ENCODE measurements at regions not wholly inside any gene's neighbourhood (a gene's known extent, or its start where the extent isn't known, plus 50 kb on each side); places are given as distances from the start of the nearest gene placed in this dataset.

- no peaks in the 10 kb centered on the region for H3K36me3 ChIP-seq (ENCODE audit: control insufficient read depth, insufficient read depth, low read length)
- H3K4me3 ChIP-seq (ENCODE audit: low read depth, low read length): no peak overlapping the region
- H3K27me3 ChIP-seq (ENCODE audit: control insufficient read depth, insufficient read depth, low read length): no peaks in the 10 kb centered on the region
- no peak for DNase-seq (ENCODE audit: low read depth)
- TF ChIP-seq CTCF (IDR thresholded peaks at IDR 0.05; ENCODE audit: insufficient read depth, low read depth, low read length): no peak
- ChIA-PET POLR2A (no interaction called here), CTCF (no interaction called here)
Measured at GRCh38 chrX:43176686-43177085, 398.7 kb upstream of the PPP1R2C start.

GRCh38 chrX:43188296-43188695 lies 410.3 kb upstream of the PPP1R2C start:
- H3K36me3 ChIP-seq (ENCODE audit: control insufficient read depth, insufficient read depth, low read length): no peaks in the 10 kb centered on the region
- H3K4me3 ChIP-seq (ENCODE audit: low read depth, low read length): no peak overlapping the region
- no peak for TF ChIP-seq CTCF (IDR thresholded peaks at IDR 0.05; ENCODE audit: insufficient read depth, low read depth, low read length)
- H3K27me3 ChIP-seq (ENCODE audit: control insufficient read depth, insufficient read depth, low read length): no peaks in the 10 kb centered on the region
- ChIA-PET CTCF (no interaction called here), POLR2A (no interaction called here)
- DNase-seq (ENCODE audit: low read depth): no peak

GRCh38 chrX:43211570-43211969 lies 433.6 kb upstream of the PPP1R2C start:
- H3K27me3 ChIP-seq (ENCODE audit: control insufficient read depth, insufficient read depth, low read length): no peaks in the 10 kb centered on the region
- no peaks in the 10 kb centered on the region for H3K36me3 ChIP-seq (ENCODE audit: control insufficient read depth, insufficient read depth, low read length)
- no peak overlapping the region for H3K4me3 ChIP-seq (ENCODE audit: low read depth, low read length)
- ChIA-PET POLR2A (no interaction called here), CTCF (no interaction called here)
- no peak for TF ChIP-seq CTCF (IDR thresholded peaks at IDR 0.05; ENCODE audit: insufficient read depth, low read depth, low read length)
- DNase-seq (ENCODE audit: low read depth): no peak

GRCh38 chrX:43218198-43218597 lies 437.9 kb upstream of the MAOA start:
- no peak for TF ChIP-seq CTCF (IDR thresholded peaks at IDR 0.05; ENCODE audit: insufficient read depth, low read depth, low read length)
- Histone ChIP-seq H3K36me3 (ENCODE audit: control insufficient read depth, insufficient read depth, low read length) (no peaks in the 10 kb centered on the region), H3K27me3 (ENCODE audit: control insufficient read depth, insufficient read depth, low read length) (no peaks in the 10 kb centered on the region), H3K4me3 (ENCODE audit: low read depth, low read length) (no peak overlapping the region)
- DNase-seq (ENCODE audit: low read depth): no peak
- ChIA-PET CTCF (no interaction called here), POLR2A (no interaction called here)

GRCh38 chrX:43224496-43224895 lies 431.6 kb upstream of the MAOA start:
- Histone ChIP-seq H3K27me3 (ENCODE audit: control insufficient read depth, insufficient read depth, low read length) (no peaks in the 10 kb centered on the region), H3K36me3 (ENCODE audit: control insufficient read depth, insufficient read depth, low read length) (no peaks in the 10 kb centered on the region), H3K4me3 (ENCODE audit: low read depth, low read length) (no peak overlapping the region)
- ChIA-PET CTCF (no interaction called here), POLR2A (no interaction called here)
- no peak for TF ChIP-seq CTCF (IDR thresholded peaks at IDR 0.05; ENCODE audit: insufficient read depth, low read depth, low read length)
- no peak for DNase-seq (ENCODE audit: low read depth)

Measured in BJ (cell line).